ACC112 (cell line): ENCODE measurements at regions not wholly inside any gene's neighbourhood (a gene's known extent, or its start where the extent isn't known, plus 50 kb on each side); places are given as distances from the start of the nearest gene placed in this dataset.

Source experiments
- H2AFZ ChIP-seq: fragments of 200-600 bp; sonication (generic); one replicate; pipeline ENCODE4 v1.6.0; 2017; ENCODE audit warnings: antibody characterized with exemption, low read length; ENCODE audit not compliant: unreplicated experiment
- H3K27ac ChIP-seq: fragments of 200-600 bp; sonication (generic); 2 replicates; pipeline ENCODE4 v1.5.1; 2014; ENCODE audit warnings: low read depth, mild to moderate bottlenecking, antibody characterized with exemption, low read length, moderate library complexity
- H3K27me3 ChIP-seq: fragments of 200-600 bp; sonication (generic); 2 replicates; pipeline ENCODE4 v1.6.1; 2014; ENCODE audit warnings: mild to moderate bottlenecking, antibody characterized with exemption, low read length, moderate library complexity, mixed read lengths; ENCODE audit not compliant: insufficient read depth
- H3K36me3 ChIP-seq: fragments of 200-600 bp; sonication (generic); 2 replicates; pipeline ENCODE4 v1.6.1; 2016; ENCODE audit warnings: mild to moderate bottlenecking, antibody characterized with exemption, low read length, moderate library complexity, mixed read lengths; ENCODE audit not compliant: insufficient read depth
- H3K4me1 ChIP-seq: fragments of 200-600 bp; sonication (generic); one replicate; pipeline ENCODE4 v1.6.1; 2016; ENCODE audit warnings: low read length, mixed read lengths; ENCODE audit not compliant: insufficient read depth, unreplicated experiment, control insufficient read depth
- H3K4me3 ChIP-seq: fragments of 200-600 bp; sonication (generic); 2 replicates; pipeline ENCODE4 v1.5.1; 2014; ENCODE audit warnings: mild to moderate bottlenecking, low read depth, low read length
- H3K79me2 ChIP-seq: fragments of 200-600 bp; sonication (generic); one replicate; pipeline ENCODE4 v1.6.0; 2016; ENCODE audit warnings: low read length; ENCODE audit not compliant: control insufficient read depth, unreplicated experiment, insufficient read depth

GRCh38 chr9:134487066-134487710, 154.4 kb upstream of the COL5A1 start:
- Histone ChIP-seq H3K4me1 (no peaks in the 10 kb centered on the region), H3K4me3 (no peak overlapping the region), H2AFZ (no peak overlapping the region), H3K79me2 (no peaks in the 10 kb centered on the region), H3K36me3 (no peaks in the 10 kb centered on the region), H3K27ac (no peak overlapping the region), H3K27me3 (no peaks in the 10 kb centered on the region)

GRCh38 chr9:134488331-134489280, 153.0 kb upstream of the COL5A1 start:
- Histone ChIP-seq H3K27ac (no peak overlapping the region), H2AFZ (no peak overlapping the region), H3K36me3 (no peaks in the 10 kb centered on the region), H3K4me3 (no peak overlapping the region), H3K27me3 (no peaks in the 10 kb centered on the region), H3K79me2 (no peaks in the 10 kb centered on the region), H3K4me1 (no peaks in the 10 kb centered on the region)

GRCh38 chr9:134489621-134490408, 151.8 kb upstream of the COL5A1 start:
- Histone ChIP-seq H3K27ac (no peak overlapping the region), H3K36me3 (no peaks in the 10 kb centered on the region), H3K27me3 (no peaks in the 10 kb centered on the region), H3K4me3 (no peak overlapping the region), H2AFZ (no peak overlapping the region), H3K4me1 (no peaks in the 10 kb centered on the region), H3K79me2 (no peaks in the 10 kb centered on the region)

- Histone ChIP-seq H3K36me3 (no peaks in the 10 kb centered on the region), H3K4me3 (no peak overlapping the region), H3K27me3 (no peaks in the 10 kb centered on the region), H3K4me1 (no peaks in the 10 kb centered on the region), H3K79me2 (no peaks in the 10 kb centered on the region), H2AFZ (no peak overlapping the region), H3K27ac (no peak overlapping the region)
Observed at GRCh38 chr9:134490446-134490845, 151.2 kb upstream of the COL5A1 start.

- Histone ChIP-seq H3K4me1 (peaks cover 1% of the 10 kb centered on the region), H2AFZ (no peak overlapping the region), H3K36me3 (no peaks in the 10 kb centered on the region), H3K27me3 (no peaks in the 10 kb centered on the region), H3K4me3 (no peak overlapping the region), H3K27ac (no peak overlapping the region), H3K79me2 (no peaks in the 10 kb centered on the region)
Observed at GRCh38 chr9:134491196-134491835, 150.3 kb upstream of the COL5A1 start.

- Histone ChIP-seq H2AFZ (no peak overlapping the region), H3K4me3 (no peak overlapping the region), H3K27ac (no peak overlapping the region), H3K4me1 (peaks cover 6% of the 10 kb centered on the region), H3K79me2 (no peaks in the 10 kb centered on the region), H3K27me3 (no peaks in the 10 kb centered on the region), H3K36me3 (no peaks in the 10 kb centered on the region)
Observed at GRCh38 chr9:134491856-134492255, 149.7 kb upstream of the COL5A1 start.

GRCh38 chr9:134492281-134492691, 149.3 kb upstream of the COL5A1 start:
- Histone ChIP-seq H3K4me3 (no peak overlapping the region), H3K27me3 (no peaks in the 10 kb centered on the region), H3K79me2 (no peaks in the 10 kb centered on the region), H3K4me1 (peaks cover 11% of the 10 kb centered on the region), H3K36me3 (no peaks in the 10 kb centered on the region), H3K27ac (no peak overlapping the region), H2AFZ (no peak overlapping the region)

- Histone ChIP-seq H3K4me1 (peaks cover 17% of the 10 kb centered on the region), H3K27me3 (no peaks in the 10 kb centered on the region), H3K36me3 (no peaks in the 10 kb centered on the region), H2AFZ (no peak overlapping the region), H3K4me3 (no peak overlapping the region), H3K79me2 (no peaks in the 10 kb centered on the region), H3K27ac (no peak overlapping the region)
Observed at GRCh38 chr9:134492721-134493460, 148.7 kb upstream of the COL5A1 start.

- H2AFZ ChIP-seq = no peak overlapping the region
- H3K27ac ChIP-seq = no peak overlapping the region
Observed at GRCh38 chr9:134493461-134494272, 147.9 kb upstream of the COL5A1 start.

More at GRCh38 chr9:134493461-134494272, 147.9 kb upstream of the COL5A1 start:
- H3K27me3 ChIP-seq = no peaks in the 10 kb centered on the region
- no peaks in the 10 kb centered on the region for H3K79me2 ChIP-seq
- H3K4me1 ChIP-seq = peaks cover 18% of the 10 kb centered on the region
- no peaks in the 10 kb centered on the region for H3K36me3 ChIP-seq
- H3K4me3 ChIP-seq = no peak overlapping the region
